PFSK-1 (cell line): ENCODE measurements at regions not wholly inside any gene's neighbourhood (a gene's known extent, or its start where the extent isn't known, plus 50 kb on each side); places are given as distances from the start of the nearest gene placed in this dataset.

Source experiments
- FOXP2 ChIP-seq: optimal IDR thresholded peaks from 2 replicates; pipeline ENCODE3; 2011; ENCODE audit warnings: borderline replicate concordance, control low read depth, inconsistent platforms; ENCODE audit not compliant: insufficient read depth; ENCODE audit errors: extremely low read length, extremely low read depth
- POLR2AphosphoS5 ChIP-seq: IDR thresholded peaks from 2 replicates; pipeline ENCODE4 v1.6.1; 2012; ENCODE audit warnings: low read depth, mild to moderate bottlenecking, control low read depth, low read length, moderate library complexity
- SIN3A ChIP-seq: IDR thresholded peaks from 2 replicates; pipeline ENCODE4 v1.6.1; 2012; ENCODE audit warnings: mild to moderate bottlenecking, low read length, moderate library complexity, borderline replicate concordance; ENCODE audit not compliant: insufficient read depth
- TAF1 ChIP-seq: IDR thresholded peaks from 2 replicates; pipeline ENCODE4 v1.6.1; 2012; ENCODE audit warnings: low read length, control low read depth, borderline replicate concordance; ENCODE audit not compliant: insufficient read depth
- TF ChIP-seq, protein P1 (sequence below), 2 experiments: IDR thresholded peaks; 2 replicates each; pipeline versions ENCODE4 v1.6.1 to v1.8.0; 2011 to 2012; ENCODE audit warnings: low read depth in 2 of 2, low read length in 2 of 2, control low read depth in 1 of 2, inconsistent platforms in 1 of 2, mild to moderate bottlenecking in 1 of 2, moderate library complexity in 1 of 2; ENCODE audit not compliant: insufficient read depth in 1 of 2

DNA sequence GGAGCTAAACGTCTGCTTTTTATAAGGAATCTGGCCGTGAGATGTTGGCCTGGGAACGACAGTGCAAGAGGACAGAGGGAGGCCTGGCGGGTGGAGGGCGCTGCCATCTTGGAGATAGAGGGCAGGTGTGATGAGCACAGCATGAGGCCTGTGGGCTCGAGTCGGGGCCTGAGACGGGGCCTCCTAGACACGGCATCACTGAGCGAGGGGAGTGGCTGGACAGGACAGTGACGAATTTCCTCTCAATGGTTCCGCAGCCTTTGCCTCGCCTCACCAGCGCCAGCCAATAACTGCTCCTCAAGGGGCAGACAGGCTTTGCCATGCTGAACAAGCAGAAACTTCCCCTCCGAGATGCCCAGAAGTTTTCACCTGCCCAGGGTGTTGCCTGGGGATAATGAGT, 376.7 kb downstream of the THBS2 start:
- no peak for TF ChIP-seq POLR2AphosphoS5
- no peak for TF ChIP-seq TAF1
- TF ChIP-seq, protein P1, sequence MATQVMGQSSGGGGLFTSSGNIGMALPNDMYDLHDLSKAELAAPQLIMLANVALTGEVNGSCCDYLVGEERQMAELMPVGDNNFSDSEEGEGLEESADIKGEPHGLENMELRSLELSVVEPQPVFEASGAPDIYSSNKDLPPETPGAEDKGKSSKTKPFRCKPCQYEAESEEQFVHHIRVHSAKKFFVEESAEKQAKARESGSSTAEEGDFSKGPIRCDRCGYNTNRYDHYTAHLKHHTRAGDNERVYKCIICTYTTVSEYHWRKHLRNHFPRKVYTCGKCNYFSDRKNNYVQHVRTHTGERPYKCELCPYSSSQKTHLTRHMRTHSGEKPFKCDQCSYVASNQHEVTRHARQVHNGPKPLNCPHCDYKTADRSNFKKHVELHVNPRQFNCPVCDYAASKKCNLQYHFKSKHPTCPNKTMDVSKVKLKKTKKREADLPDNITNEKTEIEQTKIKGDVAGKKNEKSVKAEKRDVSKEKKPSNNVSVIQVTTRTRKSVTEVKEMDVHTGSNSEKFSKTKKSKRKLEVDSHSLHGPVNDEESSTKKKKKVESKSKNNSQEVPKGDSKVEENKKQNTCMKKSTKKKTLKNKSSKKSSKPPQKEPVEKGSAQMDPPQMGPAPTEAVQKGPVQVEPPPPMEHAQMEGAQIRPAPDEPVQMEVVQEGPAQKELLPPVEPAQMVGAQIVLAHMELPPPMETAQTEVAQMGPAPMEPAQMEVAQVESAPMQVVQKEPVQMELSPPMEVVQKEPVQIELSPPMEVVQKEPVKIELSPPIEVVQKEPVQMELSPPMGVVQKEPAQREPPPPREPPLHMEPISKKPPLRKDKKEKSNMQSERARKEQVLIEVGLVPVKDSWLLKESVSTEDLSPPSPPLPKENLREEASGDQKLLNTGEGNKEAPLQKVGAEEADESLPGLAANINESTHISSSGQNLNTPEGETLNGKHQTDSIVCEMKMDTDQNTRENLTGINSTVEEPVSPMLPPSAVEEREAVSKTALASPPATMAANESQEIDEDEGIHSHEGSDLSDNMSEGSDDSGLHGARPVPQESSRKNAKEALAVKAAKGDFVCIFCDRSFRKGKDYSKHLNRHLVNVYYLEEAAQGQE (IDR thresholded peaks at IDR 0.05; ENCODE audit: insufficient read depth in 1 of 2, low read depth in 2 of 2, low read length in 2 of 2) = no peak
- TF ChIP-seq SIN3A = no peak
- no peak for TF ChIP-seq FOXP2
